HEK293T (cell line): ENCODE measurements at regions not wholly inside any gene's neighbourhood (a gene's known extent, or its start where the extent isn't known, plus 50 kb on each side); places are given as distances from the start of the nearest gene placed in this dataset.

Experiments
- CTBP1 ChIP-seq: fragments of 450-650 bp; IDR thresholded peaks from 2 replicates; pipeline ENCODE4 v1.6.1; 2016; ENCODE audit warnings: borderline replicate concordance
- ELF4 ChIP-seq: fragments of 450-650 bp; IDR thresholded peaks from 2 replicates; pipeline ENCODE4 v1.6.1; 2017; ENCODE audit warnings: antibody characterized with exemption
- FOXK2 ChIP-seq: fragments of 450-650 bp; IDR thresholded peaks from 2 replicates; pipeline ENCODE4 v1.6.1; 2016; ENCODE audit warnings: mild to moderate bottlenecking
- HDGF ChIP-seq: fragments of 450-650 bp; IDR thresholded peaks from 2 replicates; pipeline ENCODE4 v1.6.1; 2017; ENCODE audit warnings: antibody characterized with exemption, borderline replicate concordance
- ZNF384 ChIP-seq: fragments of 450-650 bp; IDR thresholded peaks from 2 replicates; pipeline ENCODE4 v1.6.1; 2016

- TF ChIP-seq ZNF384 (no peak), ELF4 (no peak), CTBP1 (no peak), FOXK2 (no peak), HDGF (no peak)
Observed at GRCh38 chr2:12534646-12535263, 182.0 kb upstream of the TRIB2 start.
